ENCODE measurements at regions not wholly inside any gene's neighbourhood (a gene's known extent, or its start where the extent isn't known, plus 50 kb on each side); places are given as distances from the start of the nearest gene placed in this dataset.

DNA sequence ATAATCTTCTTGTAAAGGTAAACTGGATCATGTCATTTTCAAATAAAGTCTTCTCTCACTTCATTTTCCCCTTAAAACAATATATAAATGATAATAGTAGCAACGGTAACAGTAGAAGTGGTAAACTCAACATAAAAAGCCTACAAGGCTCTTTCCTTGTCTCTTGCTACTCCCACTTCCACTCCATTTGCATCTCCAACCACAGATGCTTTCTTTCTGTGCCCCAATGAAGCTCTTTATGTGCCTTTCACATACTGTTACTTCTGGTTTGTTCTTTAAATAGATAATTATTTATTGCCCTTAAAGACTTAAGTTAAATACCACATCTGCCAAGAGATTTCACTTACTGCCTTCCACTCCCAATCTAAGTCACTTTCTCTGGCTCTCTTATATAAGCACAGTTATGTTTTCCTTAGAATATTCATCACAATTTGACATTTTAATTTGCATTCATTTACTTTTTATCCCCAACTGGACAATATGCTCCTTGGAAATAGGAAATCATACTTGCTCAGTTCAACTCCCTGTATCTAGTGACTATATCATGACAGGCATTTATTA lies 149.9 kb downstream of the CRPPA start:
- TF ChIP-seq CTCF (IDR thresholded peaks at IDR 0.05 in 4 of 5, conservative IDR thresholded peaks at IDR 0.05 in 1 of 5) = no peak
- TF ChIP-seq POLR2A (IDR thresholded peaks at IDR 0.05) = no peak
